DMS153 (cell line): ENCODE measurements at regions not wholly inside any gene's neighbourhood (a gene's known extent, or its start where the extent isn't known, plus 50 kb on each side); places are given as distances from the start of the nearest gene placed in this dataset.
A peak's percentile ranks its signal among the peaks of the same experiment; 100 is the strongest.

Experiments used
- DNase-seq: peaks from one replicate; lab custom pipeline; 2025; lab: John Stamatoyannopoulos, UW

GRCh38 chr2:217623281-217623912 lies 379.4 kb downstream of the TNS1 start:
- no peak for DNase-seq

GRCh38 chr2:217622205-217623060 lies 380.4 kb downstream of the TNS1 start:
- peak; percentile 70 for DNase-seq

- DNase-seq, result no peak
Observed at GRCh38 chr2:217621391-217621801, 381.4 kb downstream of the TNS1 start.

- DNase-seq, result no peak
Observed at GRCh38 chr2:217618744-217619143, 384.1 kb downstream of the TNS1 start.

- no peak for DNase-seq
Observed at GRCh38 chr2:217617616-217618022, 385.2 kb downstream of the TNS1 start.

- DNase-seq, result no peak
Observed at GRCh38 chr2:217616936-217617335, 385.9 kb downstream of the TNS1 start.

- no peak for DNase-seq
Observed at GRCh38 chr2:217615171-217615570, 387.6 kb downstream of the TNS1 start.

GRCh38 chr2:217614498-217614897 lies 388.3 kb downstream of the TNS1 start:
- DNase-seq, result no peak

GRCh38 chr2:217614096-217614495 lies 388.7 kb downstream of the TNS1 start:
- no peak for DNase-seq

GRCh38 chr2:217612920-217613319 lies 389.9 kb downstream of the TNS1 start:
- DNase-seq, result no peak

GRCh38 chr2:217612211-217612610 lies 390.6 kb downstream of the TNS1 start:
- no peak for DNase-seq

- DNase-seq, result no peak
Observed at GRCh38 chr2:217611626-217612127, 391.1 kb downstream of the TNS1 start.

GRCh38 chr2:217611056-217611455 lies 391.7 kb downstream of the TNS1 start:
- no peak for DNase-seq

GRCh38 chr2:217610401-217610814 lies 392.4 kb downstream of the TNS1 start:
- peak; percentile 96 for DNase-seq

GRCh38 chr2:217609952-217610351 lies 392.8 kb downstream of the TNS1 start:
- peak; percentile 90 for DNase-seq

GRCh38 chr2:217606296-217606695 lies 396.5 kb downstream of the TNS1 start:
- no peak for DNase-seq

GRCh38 chr2:217604527-217605194 lies 398.1 kb downstream of the TNS1 start:
- no peak for DNase-seq

GRCh38 chr2:217601601-217602000 lies 401.2 kb downstream of the TNS1 start:
- DNase-seq, result no peak

GRCh38 chr2:217599906-217600305 lies 402.9 kb downstream of the TNS1 start:
- DNase-seq, result no peak

GRCh38 chr2:217597681-217598080 lies 405.1 kb downstream of the TNS1 start:
- no peak for DNase-seq

- no peak for DNase-seq
Observed at GRCh38 chr2:217597145-217597544, 405.6 kb downstream of the TNS1 start.

GRCh38 chr2:217593732-217594131 lies 409.1 kb downstream of the TNS1 start:
- DNase-seq, result no peak

GRCh38 chr2:217588266-217588665 lies 414.5 kb downstream of the TNS1 start:
- DNase-seq, result no peak
